PFSK-1 (cell line): ENCODE measurements at regions not wholly inside any gene's neighbourhood (a gene's known extent, or its start where the extent isn't known, plus 50 kb on each side); places are given as distances from the start of the nearest gene placed in this dataset.

Source experiments
- FOXP2 ChIP-seq: optimal IDR thresholded peaks from 2 replicates; pipeline ENCODE3; 2011; ENCODE audit warnings: borderline replicate concordance, control low read depth, inconsistent platforms; ENCODE audit not compliant: insufficient read depth; ENCODE audit errors: extremely low read length, extremely low read depth
- POLR2AphosphoS5 ChIP-seq: IDR thresholded peaks from 2 replicates; pipeline ENCODE4 v1.6.1; 2012; ENCODE audit warnings: low read depth, mild to moderate bottlenecking, control low read depth, low read length, moderate library complexity
- REST ChIP-seq, 2 experiments: IDR thresholded peaks; 2 replicates each; pipeline versions ENCODE4 v1.6.1 to v1.8.0; 2011 to 2012; ENCODE audit warnings: low read depth in 2 of 2, low read length in 2 of 2, control low read depth in 1 of 2, inconsistent platforms in 1 of 2, mild to moderate bottlenecking in 1 of 2, moderate library complexity in 1 of 2; ENCODE audit not compliant: insufficient read depth in 1 of 2
- SIN3A ChIP-seq: IDR thresholded peaks from 2 replicates; pipeline ENCODE4 v1.6.1; 2012; ENCODE audit warnings: mild to moderate bottlenecking, low read length, moderate library complexity, borderline replicate concordance; ENCODE audit not compliant: insufficient read depth
- TAF1 ChIP-seq: IDR thresholded peaks from 2 replicates; pipeline ENCODE4 v1.6.1; 2012; ENCODE audit warnings: low read length, control low read depth, borderline replicate concordance; ENCODE audit not compliant: insufficient read depth

GRCh38 chr13:109963384-109963783 is 177.0 kb upstream of the IRS2 start:
- TF ChIP-seq REST (IDR thresholded peaks at IDR 0.05; ENCODE audit: insufficient read depth in 1 of 2, low read depth in 2 of 2, low read length in 2 of 2) (no peak), TAF1 (no peak), POLR2AphosphoS5 (no peak), FOXP2 (no peak), SIN3A (no peak)

GRCh38 chr13:109959903-109960302 is 173.5 kb upstream of the IRS2 start:
- TF ChIP-seq REST (IDR thresholded peaks at IDR 0.05; ENCODE audit: insufficient read depth in 1 of 2, low read depth in 2 of 2, low read length in 2 of 2) = no peak
- no peak for TF ChIP-seq TAF1
- TF ChIP-seq SIN3A = no peak
- TF ChIP-seq POLR2AphosphoS5 = no peak
- no peak for TF ChIP-seq FOXP2

- TF ChIP-seq SIN3A (no peak), REST (IDR thresholded peaks at IDR 0.05; ENCODE audit: insufficient read depth in 1 of 2, low read depth in 2 of 2, low read length in 2 of 2) (no peak), FOXP2 (no peak), TAF1 (no peak), POLR2AphosphoS5 (no peak)
Observed at GRCh38 chr13:109957875-109958274, 171.5 kb upstream of the IRS2 start.

GRCh38 chr13:109955598-109955997 is 169.2 kb upstream of the IRS2 start:
- TF ChIP-seq REST (IDR thresholded peaks at IDR 0.05; ENCODE audit: insufficient read depth in 1 of 2, low read depth in 2 of 2, low read length in 2 of 2) = no peak

GRCh38 chr13:109954441-109954840 is 168.1 kb upstream of the IRS2 start:
- TF ChIP-seq POLR2AphosphoS5 = no peak
- TF ChIP-seq TAF1 = no peak
- TF ChIP-seq REST (IDR thresholded peaks at IDR 0.05; ENCODE audit: insufficient read depth in 1 of 2, low read depth in 2 of 2, low read length in 2 of 2) = no peak
- no peak for TF ChIP-seq FOXP2
- TF ChIP-seq SIN3A = no peak
